ENCODE measurements at regions not wholly inside any gene's neighbourhood (a gene's known extent, or its start where the extent isn't known, plus 50 kb on each side); places are given as distances from the start of the nearest gene placed in this dataset.

- intact Hi-C loops (cut with micrococcal nuclease; ENCODE audit: unreplicated experiment) = no loop called here
- TF ChIP-seq CTCF (conservative IDR thresholded peaks at IDR 0.05; ENCODE audit: low read depth, low read length) (no peak), EZH2 (IDR thresholded peaks at IDR 0.05; ENCODE audit: borderline replicate concordance, low read depth, low read length, poor library complexity, severe bottlenecking) (no peak)
- H3K36me3 ChIP-seq (ENCODE audit: insufficient read depth, low read length, poor library complexity, severe bottlenecking) = no peaks in the 10 kb centered on the region
- no peaks in the 10 kb centered on the region for H3K4me1 ChIP-seq (ENCODE audit: insufficient read depth, low read length, poor library complexity, severe bottlenecking)
- ChIA-PET POLR2A (ENCODE audit: low non-redundant PET) (no interaction called here), CTCF (no interaction called here)
- H3K27me3 ChIP-seq (replicated peaks; ENCODE audit: insufficient read depth, low read depth, low read length, poor library complexity) = no peaks in the 10 kb centered on the region
- H3K9me3 ChIP-seq (ENCODE audit: low read depth, low read length, poor library complexity, severe bottlenecking) = peaks cover 13% of the 10 kb centered on the region
- BruUV-seq (replicated peaks) = no TSS peak
- no peak overlapping the region for H3K4me3 ChIP-seq (ENCODE audit: low read depth, low read length, poor library complexity, severe bottlenecking)
- DNase-seq (ENCODE audit: low spot score) = no peak
- no peak overlapping the region for H3K27ac ChIP-seq (ENCODE audit: low read depth, low read length, poor library complexity, severe bottlenecking)
Measured at GRCh38 chr3:94869059-94869547, 806.2 kb downstream of the NSUN3 start.

DNA sequence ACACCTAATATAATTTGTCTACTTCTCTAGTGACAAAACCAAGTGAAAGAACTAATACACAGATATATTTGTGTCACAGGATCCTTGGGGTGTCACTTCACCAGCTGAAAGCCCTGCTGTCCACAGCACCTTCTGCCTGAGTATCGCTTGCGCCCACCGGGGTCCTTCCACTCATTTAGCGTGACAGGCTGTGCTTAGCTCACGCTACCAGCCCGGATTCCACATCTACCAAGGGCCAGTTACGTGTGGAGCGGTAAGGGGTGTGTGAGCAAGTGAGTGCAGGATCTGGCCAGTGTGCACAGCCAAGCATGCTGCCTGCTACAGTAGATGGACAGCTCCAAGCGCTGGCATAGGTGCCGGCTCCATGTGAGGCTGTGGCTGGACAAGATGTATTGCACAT lies 810.9 kb downstream of the NSUN3 start:
- Histone ChIP-seq H3K4me1 (ENCODE audit: insufficient read depth, low read length, poor library complexity, severe bottlenecking) (no peaks in the 10 kb centered on the region), H3K36me3 (ENCODE audit: insufficient read depth, low read length, poor library complexity, severe bottlenecking) (no peaks in the 10 kb centered on the region), H3K27ac (ENCODE audit: low read depth, low read length, poor library complexity, severe bottlenecking) (no peak overlapping the region), H3K4me3 (ENCODE audit: low read depth, low read length, poor library complexity, severe bottlenecking) (no peak overlapping the region), H3K9me3 (ENCODE audit: low read depth, low read length, poor library complexity, severe bottlenecking) (peaks cover 12% of the 10 kb centered on the region), H3K27me3 (replicated peaks; ENCODE audit: insufficient read depth, low read depth, low read length, poor library complexity) (no peaks in the 10 kb centered on the region)
- TF ChIP-seq EZH2 (IDR thresholded peaks at IDR 0.05; ENCODE audit: borderline replicate concordance, low read depth, low read length, poor library complexity, severe bottlenecking) (no peak), CTCF (conservative IDR thresholded peaks at IDR 0.05; ENCODE audit: low read depth, low read length) (no peak)
- no TSS peak for BruUV-seq (replicated peaks)
- ChIA-PET POLR2A (ENCODE audit: low non-redundant PET) (no interaction called here), CTCF (no interaction called here)
- intact Hi-C loops (cut with micrococcal nuclease; ENCODE audit: unreplicated experiment) = no loop called here
- DNase-seq (ENCODE audit: low spot score) = no peak

DNA sequence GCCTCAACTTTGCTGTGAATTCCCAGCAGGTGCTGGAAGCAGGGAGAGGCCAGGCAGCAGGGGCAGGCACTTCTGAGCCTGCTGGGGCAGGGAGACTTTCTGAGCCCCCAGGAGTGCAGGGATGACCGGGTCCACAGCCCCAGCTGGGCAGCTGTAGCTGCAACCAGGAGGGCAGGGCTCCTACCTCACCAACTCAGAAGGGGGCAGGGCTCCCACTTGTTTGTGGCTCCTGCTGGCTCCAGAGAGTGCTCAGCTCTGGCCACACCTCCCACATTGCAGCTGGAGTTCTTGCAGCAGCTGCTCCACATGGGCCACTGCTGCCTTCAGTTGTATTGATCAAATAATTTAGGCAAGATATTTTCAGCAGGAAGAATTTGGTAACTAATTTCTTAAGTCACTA lies 812.3 kb downstream of the NSUN3 start:
- ChIA-PET POLR2A (ENCODE audit: low non-redundant PET) (no interaction called here), CTCF (no interaction called here)
- TF ChIP-seq CTCF (conservative IDR thresholded peaks at IDR 0.05; ENCODE audit: low read depth, low read length) = no peak
- no peak for TF ChIP-seq EZH2 (IDR thresholded peaks at IDR 0.05; ENCODE audit: borderline replicate concordance, low read depth, low read length, poor library complexity, severe bottlenecking)
- H3K9me3 ChIP-seq (ENCODE audit: low read depth, low read length, poor library complexity, severe bottlenecking) = peaks cover 20% of the 10 kb centered on the region
- no peak for DNase-seq (ENCODE audit: low spot score)
- H3K36me3 ChIP-seq (ENCODE audit: insufficient read depth, low read length, poor library complexity, severe bottlenecking) = no peaks in the 10 kb centered on the region
- H3K27ac ChIP-seq (ENCODE audit: low read depth, low read length, poor library complexity, severe bottlenecking) = no peak overlapping the region
- no peaks in the 10 kb centered on the region for H3K27me3 ChIP-seq (replicated peaks; ENCODE audit: insufficient read depth, low read depth, low read length, poor library complexity)
- intact Hi-C loops (cut with micrococcal nuclease; ENCODE audit: unreplicated experiment) = no loop called here
- no TSS peak for BruUV-seq (replicated peaks)
- H3K4me1 ChIP-seq (ENCODE audit: insufficient read depth, low read length, poor library complexity, severe bottlenecking) = no peaks in the 10 kb centered on the region
- no peak overlapping the region for H3K4me3 ChIP-seq (ENCODE audit: low read depth, low read length, poor library complexity, severe bottlenecking)

Data from A673 (cell line).